SK-N-MC (cell line): ENCODE measurements at regions not wholly inside any gene's neighbourhood (a gene's known extent, or its start where the extent isn't known, plus 50 kb on each side); places are given as distances from the start of the nearest gene placed in this dataset.

Experiments used
- DNase-seq: peaks from one replicate; pipeline ENCODE4 v3.0.0-alpha.2; 2011; ENCODE audit warnings: low read depth, low spot score
- H3K27ac ChIP-seq: fragments of 200-600 bp; sonication (generic); 2 replicates; pipeline ENCODE4 v1.5.1; 2016; ENCODE audit warnings: mixed run types
- H3K36me3 ChIP-seq: fragments of 200-600 bp; sonication (generic); 2 replicates; pipeline ENCODE4 v1.6.1; 2017; ENCODE audit warnings: antibody characterized with exemption, low read length, mixed read lengths; ENCODE audit not compliant: insufficient read depth
- H3K4me3 ChIP-seq: fragments of 200-600 bp; sonication (generic); 2 replicates; pipeline ENCODE4 v1.5.1; 2016
- H3K9ac ChIP-seq: fragments of 200-600 bp; sonication (generic); 2 replicates; pipeline ENCODE4 v1.8.0; 2017; ENCODE audit warnings: mixed run types, mixed read lengths; ENCODE audit not compliant: insufficient read length
- H3K9me3 ChIP-seq: fragments of 200-600 bp; sonication (generic); 2 replicates; pipeline ENCODE4 v1.6.1; 2017; ENCODE audit warnings: low read depth, mild to moderate bottlenecking, antibody characterized with exemption, low read length, moderate library complexity, mixed read lengths
- EZH2 ChIP-seq: fragments of 200-600 bp; sonication (generic); IDR thresholded peaks from one replicate; pipeline ENCODE4 v1.6.1; 2017; ENCODE audit warnings: antibody characterized with exemption
- FOXP2 ChIP-seq: optimal IDR thresholded peaks from 2 replicates; pipeline ENCODE3; 2011; ENCODE audit warnings: mild to moderate bottlenecking, moderate library complexity; ENCODE audit not compliant: insufficient read depth; ENCODE audit errors: extremely low read length, control extremely low read depth
- POLR2AphosphoS5 ChIP-seq: IDR thresholded peaks from 2 replicates; pipeline ENCODE4 v1.6.1; 2012; ENCODE audit warnings: mild to moderate bottlenecking, low read depth, low read length, borderline replicate concordance

GRCh38 chr2:118479020-118479419 is 368.4 kb downstream of the EN1 start:
- H3K9me3 ChIP-seq = no peaks in the 10 kb centered on the region
- no peak overlapping the region for H3K9ac ChIP-seq
- no peaks in the 10 kb centered on the region for H3K36me3 ChIP-seq
- H3K27ac ChIP-seq = no peak overlapping the region
- no peak overlapping the region for H3K4me3 ChIP-seq
- TF ChIP-seq POLR2AphosphoS5 = no peak
- no peak for TF ChIP-seq EZH2
- no peak for TF ChIP-seq FOXP2
- no peak for DNase-seq

- TF ChIP-seq EZH2 (no peak), FOXP2 (no peak), POLR2AphosphoS5 (no peak)
- no peak overlapping the region for H3K4me3 ChIP-seq
- DNase-seq = no peak
- H3K36me3 ChIP-seq = no peaks in the 10 kb centered on the region
- H3K9ac ChIP-seq = no peak overlapping the region
- no peak overlapping the region for H3K27ac ChIP-seq
- no peaks in the 10 kb centered on the region for H3K9me3 ChIP-seq
Observed at GRCh38 chr2:118477111-118477862, 370.2 kb downstream of the EN1 start.

- Histone ChIP-seq H3K27ac (no peak overlapping the region), H3K36me3 (no peaks in the 10 kb centered on the region), H3K9me3 (no peaks in the 10 kb centered on the region), H3K9ac (no peak overlapping the region), H3K4me3 (no peak overlapping the region)
- TF ChIP-seq POLR2AphosphoS5 (no peak), FOXP2 (no peak), EZH2 (no peak)
- no peak for DNase-seq
Observed at GRCh38 chr2:118475622-118476205, 371.7 kb downstream of the EN1 start.

GRCh38 chr2:118474541-118474920 is 372.9 kb downstream of the EN1 start:
- Histone ChIP-seq H3K27ac (no peak overlapping the region), H3K9me3 (no peaks in the 10 kb centered on the region), H3K4me3 (no peak overlapping the region), H3K9ac (no peak overlapping the region), H3K36me3 (no peaks in the 10 kb centered on the region)
- TF ChIP-seq POLR2AphosphoS5 (no peak), FOXP2 (no peak), EZH2 (no peak)
- DNase-seq = no peak

GRCh38 chr2:118473846-118474540 is 373.5 kb downstream of the EN1 start:
- Histone ChIP-seq H3K4me3 (no peak overlapping the region), H3K9me3 (no peaks in the 10 kb centered on the region), H3K9ac (no peak overlapping the region), H3K36me3 (no peaks in the 10 kb centered on the region), H3K27ac (no peak overlapping the region)
- no peak for DNase-seq
- TF ChIP-seq POLR2AphosphoS5 (no peak), FOXP2 (no peak), EZH2 (no peak)

DNA sequence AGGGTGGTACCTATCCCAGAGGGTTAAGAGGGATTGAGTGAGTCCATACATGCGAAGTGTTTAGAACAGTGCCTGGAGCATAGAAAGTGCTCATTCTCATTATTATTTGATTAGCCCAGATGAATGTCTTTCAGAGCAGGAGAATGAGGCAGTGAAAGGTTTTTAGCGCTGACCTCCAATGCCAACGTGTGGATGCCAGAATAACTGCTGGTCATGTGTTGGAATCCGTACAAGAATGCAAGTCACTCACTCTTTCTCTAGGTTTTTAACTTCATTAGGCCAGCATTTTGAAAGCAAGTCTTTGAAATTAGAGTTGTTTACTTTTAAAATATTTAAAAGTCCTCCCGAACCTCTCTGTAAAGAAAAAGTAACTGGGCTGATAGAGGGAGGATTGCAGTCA is 374.2 kb downstream of the EN1 start:
- Histone ChIP-seq H3K9ac (no peak overlapping the region), H3K27ac (no peak overlapping the region), H3K9me3 (no peaks in the 10 kb centered on the region), H3K4me3 (no peak overlapping the region), H3K36me3 (no peaks in the 10 kb centered on the region)
- no peak for TF ChIP-seq FOXP2
- no peak for TF ChIP-seq POLR2AphosphoS5
- no peak for TF ChIP-seq EZH2
- DNase-seq = no peak

- Histone ChIP-seq H3K36me3 (no peaks in the 10 kb centered on the region), H3K9ac (no peak overlapping the region), H3K27ac (no peak overlapping the region), H3K9me3 (no peaks in the 10 kb centered on the region), H3K4me3 (no peak overlapping the region)
- no peak for DNase-seq
- TF ChIP-seq FOXP2 (no peak), POLR2AphosphoS5 (no peak), EZH2 (no peak)
Observed at GRCh38 chr2:118470297-118470696, 377.2 kb downstream of the EN1 start.

- Histone ChIP-seq H3K9ac (no peak overlapping the region), H3K27ac (no peak overlapping the region), H3K36me3 (no peaks in the 10 kb centered on the region), H3K9me3 (no peaks in the 10 kb centered on the region), H3K4me3 (no peak overlapping the region)
- no peak for DNase-seq
- TF ChIP-seq EZH2 (no peak), POLR2AphosphoS5 (no peak), FOXP2 (no peak)
Observed at GRCh38 chr2:118469103-118469502, 378.3 kb downstream of the EN1 start.
